SH-SY5Y (cell line): ENCODE measurements at regions not wholly inside any gene's neighbourhood (a gene's known extent, or its start where the extent isn't known, plus 50 kb on each side); places are given as distances from the start of the nearest gene placed in this dataset.

ENCODE experiments used
- GATA2 ChIP-seq: IDR thresholded peaks from 2 replicates; pipeline ENCODE4 v1.6.1; 2011; ENCODE audit warnings: mild to moderate bottlenecking, low read depth, low read length
- GATA3 ChIP-seq: IDR thresholded peaks from 2 replicates; pipeline ENCODE4 v1.6.1; 2011; ENCODE audit warnings: low read depth, mild to moderate bottlenecking, low read length, moderate library complexity

GRCh38 chr12:73517859-73518258 lies 1019.8 kb upstream of the ATXN7L3B start:
- TF ChIP-seq GATA3 (no peak), GATA2 (no peak)
